Panc1 (cell line): ENCODE measurements at regions not wholly inside any gene's neighbourhood (a gene's known extent, or its start where the extent isn't known, plus 50 kb on each side); places are given as distances from the start of the nearest gene placed in this dataset.

Source experiments
- ATAC-seq: fragments of 200-7000 bp; cut with Tn5 transposase; 2 replicates; pipeline ENCODE4 v1.9.1; 2020; ENCODE audit warnings: mild to moderate bottlenecking, moderate library complexity
- BruUV-seq: library from RNA; stranded (reverse); fragments of 400-500 nt; replicated peaks from 2 replicates; lab custom pipeline; 2021; lab: Mats Ljungman, UMichigan
- CTCF ChIA-PET: fragments of 300-600 bp; sonication (Branson Sonifier 250); formaldehyde crosslinking; loops from one replicate; lab custom pipeline; 2022; ENCODE audit warnings: antibody characterized with exemption; lab: Charles Lee
- POLR2A ChIA-PET: fragments of 300-600 bp; sonication (Branson Sonifier 250); formaldehyde crosslinking; loops from one replicate; lab custom pipeline; 2022; ENCODE audit warnings: antibody characterized with exemption; lab: Charles Lee
- DNase-seq: peaks from one replicate; pipeline ENCODE4 v3.0.0-alpha.2; 2010; ENCODE audit warnings: low read depth, low spot score
- H3K27ac ChIP-seq: 2 replicates; pipeline ENCODE4 v1.5.1; 2011; ENCODE audit warnings: mild to moderate bottlenecking, low read length, inconsistent platforms
- H3K27me3 ChIP-seq: fragments of 200-500 bp; sonication (Bioruptor generic); 2 replicates; pipeline ENCODE4 v1.6.0; 2014; ENCODE audit warnings: low read length, inconsistent platforms; ENCODE audit not compliant: control insufficient read depth, insufficient read depth
- H3K36me3 ChIP-seq: fragments of 200-500 bp; sonication (Bioruptor generic); 2 replicates; pipeline ENCODE4 v1.5.1; 2014; ENCODE audit warnings: inconsistent platforms, mild to moderate bottlenecking, low read length, moderate library complexity; ENCODE audit not compliant: control insufficient read depth, insufficient read depth
- H3K4me1 ChIP-seq: 2 replicates; pipeline ENCODE4 v1.5.1; 2011; ENCODE audit warnings: inconsistent platforms, mild to moderate bottlenecking, low read length, moderate library complexity; ENCODE audit not compliant: control insufficient read depth, insufficient read depth
- H3K4me3 ChIP-seq, 2 experiments: 2 replicates each; pipeline ENCODE4 v1.5.1; 2011 to 2012; ENCODE audit warnings: low read depth in 2 of 2, low read length in 2 of 2, mild to moderate bottlenecking in 2 of 2, inconsistent platforms in 1 of 2, moderate library complexity in 1 of 2
- H3K9me3 ChIP-seq: fragments of 200-500 bp; sonication (Bioruptor generic); 2 replicates; pipeline ENCODE4 v1.5.1; 2014; ENCODE audit warnings: low read depth, mild to moderate bottlenecking, inconsistent platforms, low read length, moderate library complexity; ENCODE audit not compliant: control insufficient read depth, insufficient read depth
- POLR2AphosphoS5 ChIP-seq: IDR thresholded peaks from 2 replicates; pipeline ENCODE4 v1.6.1; 2012; ENCODE audit warnings: mild to moderate bottlenecking, low read depth, low read length, moderate library complexity
- SIN3A ChIP-seq: IDR thresholded peaks from 2 replicates; pipeline ENCODE4 v1.6.1; 2012; ENCODE audit warnings: low read depth, mild to moderate bottlenecking, low read length, moderate library complexity, borderline replicate concordance; ENCODE audit not compliant: insufficient read depth
- TCF7L2 ChIP-seq: IDR thresholded peaks from 2 replicates; pipeline ENCODE4 v1.6.1; 2011; ENCODE audit warnings: mild to moderate bottlenecking, low read depth, low read length, inconsistent platforms
- in situ Hi-C: cut with HindIII; loops from 2 replicates; pipeline ENCODE4 v1.10.0; 2016; ENCODE audit warnings: low sequenced_read_pairs, low pct_unique_long_range_greater_than_20kb
- intact Hi-C: fragments of 100-400 bp; cut with micrococcal nuclease; formaldehyde crosslinking; loops from one replicate; pipeline ENCODE4 v1.10.0; 2022; ENCODE audit not compliant: unreplicated experiment
- TF ChIP-seq, protein P1 (sequence below), 2 experiments: IDR thresholded peaks; 2 replicates each; pipeline ENCODE4 v1.6.1; 2011 to 2012; ENCODE audit warnings: low read depth in 2 of 2, control low read depth in 1 of 2, low read length in 1 of 2, mild to moderate bottlenecking in 1 of 2, moderate library complexity in 1 of 2; ENCODE audit not compliant: insufficient read depth in 1 of 2
- TF ChIP-seq, protein P2 (sequence below): fragments of 450-650 bp; IDR thresholded peaks from 2 replicates; pipeline ENCODE4 v1.5.1; 2017; ENCODE audit warnings: mild to moderate bottlenecking

DNA sequence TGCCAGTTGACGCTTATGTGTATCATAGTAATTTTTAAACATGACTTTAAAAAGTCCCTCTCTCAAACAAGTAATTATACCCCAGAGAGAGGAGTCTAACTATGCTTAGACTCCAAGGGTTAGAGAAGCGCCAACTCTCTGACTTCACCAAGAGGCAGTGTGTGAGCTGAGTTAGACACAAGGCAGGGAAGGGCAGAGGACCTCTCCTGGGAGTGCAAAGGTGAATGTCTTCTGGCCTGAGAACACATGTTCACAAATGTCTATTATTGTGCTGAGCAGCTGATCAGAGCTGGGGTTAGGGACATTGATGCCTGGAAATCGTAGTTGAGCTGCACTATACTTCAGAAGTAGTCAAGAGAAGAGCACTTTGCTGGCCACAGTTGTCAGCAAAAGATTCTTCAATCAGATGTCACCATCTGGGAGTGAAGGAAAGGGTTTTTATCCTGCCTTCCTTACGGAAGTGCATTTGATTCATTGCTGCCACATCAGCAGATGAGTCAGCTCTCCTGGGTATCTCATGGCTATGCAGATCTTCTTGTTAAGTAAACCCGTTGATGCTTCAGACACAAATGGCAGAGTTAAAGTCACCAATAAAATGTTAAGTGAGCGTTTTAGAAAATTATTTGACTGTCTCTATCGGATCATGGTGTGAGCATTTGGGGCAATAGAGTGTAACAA, 283.2 kb upstream of the ARGLU1 start:
- H3K9me3 ChIP-seq = no peaks in the 10 kb centered on the region
- CTCF ChIA-PET = no interaction called here
- H3K36me3 ChIP-seq = no peaks in the 10 kb centered on the region
- in situ Hi-C loops = no loop called here
- ATAC-seq (no peak), DNase-seq (no peak)
- H3K27me3 ChIP-seq = no peaks in the 10 kb centered on the region
- POLR2A ChIA-PET = no interaction called here
- no peaks in the 10 kb centered on the region for H3K4me1 ChIP-seq
- no peak overlapping the region for H3K4me3 ChIP-seq
- H3K27ac ChIP-seq = no peak overlapping the region
- TF ChIP-seq TCF7L2 (no peak), POLR2AphosphoS5 (no peak), SIN3A (no peak)
- TF ChIP-seq, protein P1, sequence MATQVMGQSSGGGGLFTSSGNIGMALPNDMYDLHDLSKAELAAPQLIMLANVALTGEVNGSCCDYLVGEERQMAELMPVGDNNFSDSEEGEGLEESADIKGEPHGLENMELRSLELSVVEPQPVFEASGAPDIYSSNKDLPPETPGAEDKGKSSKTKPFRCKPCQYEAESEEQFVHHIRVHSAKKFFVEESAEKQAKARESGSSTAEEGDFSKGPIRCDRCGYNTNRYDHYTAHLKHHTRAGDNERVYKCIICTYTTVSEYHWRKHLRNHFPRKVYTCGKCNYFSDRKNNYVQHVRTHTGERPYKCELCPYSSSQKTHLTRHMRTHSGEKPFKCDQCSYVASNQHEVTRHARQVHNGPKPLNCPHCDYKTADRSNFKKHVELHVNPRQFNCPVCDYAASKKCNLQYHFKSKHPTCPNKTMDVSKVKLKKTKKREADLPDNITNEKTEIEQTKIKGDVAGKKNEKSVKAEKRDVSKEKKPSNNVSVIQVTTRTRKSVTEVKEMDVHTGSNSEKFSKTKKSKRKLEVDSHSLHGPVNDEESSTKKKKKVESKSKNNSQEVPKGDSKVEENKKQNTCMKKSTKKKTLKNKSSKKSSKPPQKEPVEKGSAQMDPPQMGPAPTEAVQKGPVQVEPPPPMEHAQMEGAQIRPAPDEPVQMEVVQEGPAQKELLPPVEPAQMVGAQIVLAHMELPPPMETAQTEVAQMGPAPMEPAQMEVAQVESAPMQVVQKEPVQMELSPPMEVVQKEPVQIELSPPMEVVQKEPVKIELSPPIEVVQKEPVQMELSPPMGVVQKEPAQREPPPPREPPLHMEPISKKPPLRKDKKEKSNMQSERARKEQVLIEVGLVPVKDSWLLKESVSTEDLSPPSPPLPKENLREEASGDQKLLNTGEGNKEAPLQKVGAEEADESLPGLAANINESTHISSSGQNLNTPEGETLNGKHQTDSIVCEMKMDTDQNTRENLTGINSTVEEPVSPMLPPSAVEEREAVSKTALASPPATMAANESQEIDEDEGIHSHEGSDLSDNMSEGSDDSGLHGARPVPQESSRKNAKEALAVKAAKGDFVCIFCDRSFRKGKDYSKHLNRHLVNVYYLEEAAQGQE (IDR thresholded peaks at IDR 0.05; ENCODE audit: insufficient read depth in 1 of 2, low read depth in 2 of 2, low read length in 1 of 2) = no peak
- TF ChIP-seq, protein P2, sequence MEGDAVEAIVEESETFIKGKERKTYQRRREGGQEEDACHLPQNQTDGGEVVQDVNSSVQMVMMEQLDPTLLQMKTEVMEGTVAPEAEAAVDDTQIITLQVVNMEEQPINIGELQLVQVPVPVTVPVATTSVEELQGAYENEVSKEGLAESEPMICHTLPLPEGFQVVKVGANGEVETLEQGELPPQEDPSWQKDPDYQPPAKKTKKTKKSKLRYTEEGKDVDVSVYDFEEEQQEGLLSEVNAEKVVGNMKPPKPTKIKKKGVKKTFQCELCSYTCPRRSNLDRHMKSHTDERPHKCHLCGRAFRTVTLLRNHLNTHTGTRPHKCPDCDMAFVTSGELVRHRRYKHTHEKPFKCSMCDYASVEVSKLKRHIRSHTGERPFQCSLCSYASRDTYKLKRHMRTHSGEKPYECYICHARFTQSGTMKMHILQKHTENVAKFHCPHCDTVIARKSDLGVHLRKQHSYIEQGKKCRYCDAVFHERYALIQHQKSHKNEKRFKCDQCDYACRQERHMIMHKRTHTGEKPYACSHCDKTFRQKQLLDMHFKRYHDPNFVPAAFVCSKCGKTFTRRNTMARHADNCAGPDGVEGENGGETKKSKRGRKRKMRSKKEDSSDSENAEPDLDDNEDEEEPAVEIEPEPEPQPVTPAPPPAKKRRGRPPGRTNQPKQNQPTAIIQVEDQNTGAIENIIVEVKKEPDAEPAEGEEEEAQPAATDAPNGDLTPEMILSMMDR = no peak
- BruUV-seq = no TSS peak
- intact Hi-C loops = no loop called here

DNA sequence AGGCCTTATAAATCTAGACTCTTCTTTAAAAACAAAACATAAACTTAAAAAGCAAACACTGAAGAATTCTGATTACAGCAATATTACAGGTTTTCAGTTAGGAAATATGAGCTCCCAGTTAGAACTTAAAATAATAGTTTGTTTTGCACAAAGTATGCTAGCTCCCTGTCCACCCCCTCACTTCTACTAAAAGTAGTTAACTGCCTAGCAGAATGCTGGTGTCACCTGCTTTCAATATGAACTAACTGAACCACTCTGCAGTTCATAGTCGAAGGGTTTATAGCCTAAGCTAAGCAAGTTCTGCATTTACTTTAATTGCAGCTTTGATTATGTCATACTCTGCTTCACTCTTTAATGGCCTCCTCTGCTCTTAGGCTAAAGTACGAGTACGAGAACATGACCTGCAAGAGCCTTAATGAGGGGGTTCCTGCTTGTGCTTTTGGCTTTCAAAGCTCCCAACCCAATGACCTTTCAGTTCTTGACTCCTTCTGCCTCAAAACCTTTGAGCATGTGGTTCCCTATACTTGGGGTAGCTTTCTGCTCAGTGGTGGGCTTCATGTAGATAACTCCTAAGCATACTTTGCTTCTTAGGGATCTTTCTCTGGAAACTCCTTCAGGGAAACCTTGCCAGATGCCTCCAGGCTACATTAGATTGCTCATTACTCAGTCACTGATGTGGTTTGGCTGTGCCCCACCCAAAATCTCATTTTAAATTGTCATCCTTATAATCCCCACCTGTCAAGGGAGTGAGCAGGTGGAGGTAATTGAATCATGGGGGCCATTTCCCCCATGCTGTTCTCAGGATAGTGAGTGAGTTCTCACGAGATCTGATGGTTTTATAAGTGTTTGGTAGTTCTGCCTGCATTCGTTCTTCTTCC, 278.9 kb upstream of the ARGLU1 start:
- Histone ChIP-seq H3K27me3 (no peaks in the 10 kb centered on the region), H3K4me3 (no peak overlapping the region), H3K4me1 (no peaks in the 10 kb centered on the region), H3K36me3 (no peaks in the 10 kb centered on the region), H3K9me3 (no peaks in the 10 kb centered on the region), H3K27ac (no peak overlapping the region)
- POLR2A ChIA-PET = no interaction called here
- no TSS peak for BruUV-seq
- CTCF ChIA-PET = no interaction called here
- TF ChIP-seq, protein P1 (IDR thresholded peaks at IDR 0.05; ENCODE audit: insufficient read depth in 1 of 2, low read depth in 2 of 2, low read length in 1 of 2) = no peak
- TF ChIP-seq TCF7L2 (no peak), POLR2AphosphoS5 (no peak), SIN3A (no peak)
- TF ChIP-seq, protein P2 = no peak
- DNase-seq (no peak), ATAC-seq (no peak)
- in situ Hi-C loops (no loop called here), intact Hi-C loops (no loop called here)
